ENCODE measurements at regions not wholly inside any gene's neighbourhood (a gene's known extent, or its start where the extent isn't known, plus 50 kb on each side); places are given as distances from the start of the nearest gene placed in this dataset.

- no peak for DNase-seq (ENCODE audit: low read depth)
Measured at GRCh38 chr14:61192989-61193388, 88.1 kb downstream of the TMEM30B start.

GRCh38 chr14:61191733-61192132 is 89.4 kb downstream of the TMEM30B start:
- no peak for DNase-seq (ENCODE audit: low read depth)

GRCh38 chr14:61190341-61190740 is 90.8 kb downstream of the TMEM30B start:
- DNase-seq (ENCODE audit: low read depth): peak; percentile 77

GRCh38 chr14:61188978-61189808 is 91.9 kb downstream of the TMEM30B start:
- peak; percentile 87 for DNase-seq (ENCODE audit: low read depth)

- DNase-seq (ENCODE audit: low read depth): peak; percentile 84
Measured at GRCh38 chr14:61188196-61188595, 92.9 kb downstream of the TMEM30B start.

- peak; percentile 64 for DNase-seq (ENCODE audit: low read depth)
Measured at GRCh38 chr14:61187196-61187905, 93.8 kb downstream of the TMEM30B start.

- peak; percentile 47 for DNase-seq (ENCODE audit: low read depth)
Measured at GRCh38 chr14:61186341-61187195, 94.6 kb downstream of the TMEM30B start.

- no peak for DNase-seq (ENCODE audit: low read depth)
Measured at GRCh38 chr14:61185534-61185933, 95.6 kb downstream of the TMEM30B start.

GRCh38 chr14:61184112-61184511 is 97.0 kb downstream of the TMEM30B start:
- peak; percentile 99 for DNase-seq (ENCODE audit: low read depth)

- no peak for DNase-seq (ENCODE audit: low read depth)
Measured at GRCh38 chr14:61183196-61183885, 97.8 kb downstream of the TMEM30B start.

- DNase-seq (ENCODE audit: low read depth): peak; percentile 66
Measured at GRCh38 chr14:61179796-61180398, 101.2 kb downstream of the TMEM30B start.

GRCh38 chr14:61179061-61179690 is 102.0 kb downstream of the TMEM30B start:
- peak; percentile 74 for DNase-seq (ENCODE audit: low read depth)

GRCh38 chr14:61178226-61179060 is 102.7 kb downstream of the TMEM30B start:
- DNase-seq (ENCODE audit: low read depth): peak; percentile 99

- DNase-seq (ENCODE audit: low read depth): peak; percentile 78
Measured at GRCh38 chr14:61177279-61178225, 103.6 kb downstream of the TMEM30B start.

- DNase-seq (ENCODE audit: low read depth): no peak
Measured at GRCh38 chr14:61176686-61177085, 104.5 kb downstream of the TMEM30B start.

- peak; percentile 85 for DNase-seq (ENCODE audit: low read depth)
Measured at GRCh38 chr14:61174987-61175386, 106.2 kb downstream of the TMEM30B start.

GRCh38 chr14:61174441-61174891 is 106.7 kb downstream of the TMEM30B start:
- DNase-seq (ENCODE audit: low read depth): no peak

- no peak for DNase-seq (ENCODE audit: low read depth)
Measured at GRCh38 chr14:61171727-61172126, 109.4 kb downstream of the TMEM30B start.

Measured in LHCN-M2 (cell line).